Smooth muscle cell (in vitro differentiated cells): ENCODE measurements at regions not wholly inside any gene's neighbourhood (a gene's known extent, or its start where the extent isn't known, plus 50 kb on each side); places are given as distances from the start of the nearest gene placed in this dataset.

ENCODE experiments used
- DNase-seq: peaks from one replicate; lab custom pipeline; 2025; ENCODE audit not compliant: unreplicated experiment; lab: John Stamatoyannopoulos, UW
- H2AFZ ChIP-seq: fragments of 200-600 bp; sonication (generic); 2 replicates; pipeline ENCODE4 v1.6.0; 2016; ENCODE audit warnings: antibody characterized with exemption, low read depth, mild to moderate bottlenecking
- H3F3A ChIP-seq: fragments of 200-600 bp; sonication (generic); 2 replicates; pipeline ENCODE4 v1.6.0; 2017; ENCODE audit warnings: antibody characterized with exemption, low read depth
- H3K27ac ChIP-seq: fragments of 200-600 bp; sonication (generic); 2 replicates; pipeline ENCODE4 v1.5.1; 2016; ENCODE audit warnings: low read depth, mild to moderate bottlenecking
- H3K27me3 ChIP-seq: fragments of 200-600 bp; sonication (generic); 2 replicates; pipeline ENCODE4 v1.6.1; 2016; ENCODE audit warnings: low read depth, mild to moderate bottlenecking
- H3K36me3 ChIP-seq: fragments of 200-600 bp; sonication (generic); 2 replicates; pipeline ENCODE4 v1.5.1; 2016; ENCODE audit warnings: low read depth
- H3K4me1 ChIP-seq: fragments of 200-600 bp; sonication (generic); 2 replicates; pipeline ENCODE4 v1.5.1; 2016; ENCODE audit warnings: low read depth
- H3K4me2 ChIP-seq: fragments of 200-600 bp; sonication (generic); 2 replicates; pipeline ENCODE4 v1.6.0; 2016; ENCODE audit warnings: mild to moderate bottlenecking
- H3K4me3 ChIP-seq: fragments of 200-600 bp; sonication (generic); 2 replicates; pipeline ENCODE4 v1.5.1; 2016; ENCODE audit warnings: mild to moderate bottlenecking
- H3K79me2 ChIP-seq: fragments of 200-600 bp; sonication (generic); 2 replicates; pipeline ENCODE4 v1.6.0; 2016; ENCODE audit warnings: low read depth, mild to moderate bottlenecking
- H3K9ac ChIP-seq: fragments of 200-600 bp; sonication (generic); 2 replicates; pipeline ENCODE4 v1.6.0; 2016; ENCODE audit warnings: low read depth
- H3K9me3 ChIP-seq: fragments of 200-600 bp; sonication (generic); replicated peaks from 2 replicates; pipeline ENCODE4 v1.5.1; 2016; ENCODE audit warnings: low read depth
- H4K20me1 ChIP-seq: fragments of 200-600 bp; sonication (generic); 2 replicates; pipeline ENCODE4 v1.6.0; 2016; ENCODE audit warnings: low read depth
- WGBS: methylation state at CpG from one replicate; pipeline ENCODE4 v1.1.7; 2016; ENCODE audit warnings: low lambda C conversion rate; 5-methylcytosine and 5-hydroxymethylcytosine counted together
- TF ChIP-seq, protein P1 (sequence below): fragments of 200-600 bp; sonication (generic); IDR thresholded peaks from 2 replicates; pipeline ENCODE4 v1.5.1; 2017; ENCODE audit warnings: borderline replicate concordance, mild to moderate bottlenecking, antibody characterized with exemption; ENCODE audit not compliant: insufficient read depth, poor library complexity, severe bottlenecking

DNA sequence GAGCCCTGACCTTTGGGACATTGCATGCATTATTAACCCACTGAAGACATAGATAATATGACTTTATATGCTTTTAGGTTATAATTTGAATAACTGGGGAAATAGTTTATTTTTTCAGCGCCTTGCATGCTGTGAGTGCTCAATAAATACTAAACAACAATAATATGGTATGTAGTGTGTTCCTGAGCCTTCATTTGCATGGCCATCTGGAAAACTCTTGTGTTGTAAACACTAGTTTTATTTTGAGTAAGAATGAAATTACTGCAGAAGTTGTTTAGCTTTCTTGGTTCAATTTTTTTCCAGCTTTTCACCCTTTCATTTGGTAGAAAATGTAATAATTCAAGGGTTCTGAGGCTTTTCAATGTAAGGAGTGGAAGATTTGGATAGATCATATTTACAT, 189.3 kb upstream of the GALNT5 start:
- WGBS, result 87% methylated on average over 1 of the region's 1 CpG
- Histone ChIP-seq H2AFZ (no peak overlapping the region), H3K9me3 (no peaks in the 10 kb centered on the region), H4K20me1 (no peaks in the 10 kb centered on the region), H3K36me3 (no peaks in the 10 kb centered on the region), H3K4me3 (no peak overlapping the region), H3K27ac (no peak overlapping the region), H3K27me3 (no peaks in the 10 kb centered on the region), H3K4me1 (no peaks in the 10 kb centered on the region), H3K9ac (no peak overlapping the region), H3K79me2 (no peaks in the 10 kb centered on the region), H3K4me2 (no peak overlapping the region), H3F3A (no peaks in the 10 kb centered on the region)
- DNase-seq, result no peak
- TF ChIP-seq, protein P1, sequence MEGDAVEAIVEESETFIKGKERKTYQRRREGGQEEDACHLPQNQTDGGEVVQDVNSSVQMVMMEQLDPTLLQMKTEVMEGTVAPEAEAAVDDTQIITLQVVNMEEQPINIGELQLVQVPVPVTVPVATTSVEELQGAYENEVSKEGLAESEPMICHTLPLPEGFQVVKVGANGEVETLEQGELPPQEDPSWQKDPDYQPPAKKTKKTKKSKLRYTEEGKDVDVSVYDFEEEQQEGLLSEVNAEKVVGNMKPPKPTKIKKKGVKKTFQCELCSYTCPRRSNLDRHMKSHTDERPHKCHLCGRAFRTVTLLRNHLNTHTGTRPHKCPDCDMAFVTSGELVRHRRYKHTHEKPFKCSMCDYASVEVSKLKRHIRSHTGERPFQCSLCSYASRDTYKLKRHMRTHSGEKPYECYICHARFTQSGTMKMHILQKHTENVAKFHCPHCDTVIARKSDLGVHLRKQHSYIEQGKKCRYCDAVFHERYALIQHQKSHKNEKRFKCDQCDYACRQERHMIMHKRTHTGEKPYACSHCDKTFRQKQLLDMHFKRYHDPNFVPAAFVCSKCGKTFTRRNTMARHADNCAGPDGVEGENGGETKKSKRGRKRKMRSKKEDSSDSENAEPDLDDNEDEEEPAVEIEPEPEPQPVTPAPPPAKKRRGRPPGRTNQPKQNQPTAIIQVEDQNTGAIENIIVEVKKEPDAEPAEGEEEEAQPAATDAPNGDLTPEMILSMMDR, result no peak

- TF ChIP-seq, protein P1, result no peak
- DNase-seq, result no peak
- no peaks in the 10 kb centered on the region for H3K9me3 ChIP-seq
- H2AFZ ChIP-seq, result no peak overlapping the region
- H3K79me2 ChIP-seq, result no peaks in the 10 kb centered on the region
- 95% methylated on average over 2 of the region's 2 CpGs for WGBS
- H3K9ac ChIP-seq, result no peak overlapping the region
- no peaks in the 10 kb centered on the region for H3F3A ChIP-seq
- no peak overlapping the region for H3K27ac ChIP-seq
- no peaks in the 10 kb centered on the region for H4K20me1 ChIP-seq
- no peak overlapping the region for H3K4me2 ChIP-seq
- no peak overlapping the region for H3K4me3 ChIP-seq
- H3K4me1 ChIP-seq, result no peaks in the 10 kb centered on the region
- no peaks in the 10 kb centered on the region for H3K27me3 ChIP-seq
- no peaks in the 10 kb centered on the region for H3K36me3 ChIP-seq
Observed at GRCh38 chr2:157075924-157076323, 181.6 kb upstream of the GALNT5 start.

- Histone ChIP-seq H3K4me2 (no peak overlapping the region), H3K9me3 (no peaks in the 10 kb centered on the region), H3K27me3 (no peaks in the 10 kb centered on the region), H4K20me1 (no peaks in the 10 kb centered on the region), H3K36me3 (no peaks in the 10 kb centered on the region), H3K79me2 (no peaks in the 10 kb centered on the region), H3K4me3 (no peak overlapping the region), H3K9ac (no peak overlapping the region), H3K27ac (no peak overlapping the region), H2AFZ (no peak overlapping the region), H3K4me1 (no peaks in the 10 kb centered on the region), H3F3A (no peaks in the 10 kb centered on the region)
- TF ChIP-seq, protein P1, result no peak
- no peak for DNase-seq
- WGBS, result 92% methylated on average over 3 of the region's 3 CpGs
Observed at GRCh38 chr2:157076526-157077161, 180.9 kb upstream of the GALNT5 start.

DNA sequence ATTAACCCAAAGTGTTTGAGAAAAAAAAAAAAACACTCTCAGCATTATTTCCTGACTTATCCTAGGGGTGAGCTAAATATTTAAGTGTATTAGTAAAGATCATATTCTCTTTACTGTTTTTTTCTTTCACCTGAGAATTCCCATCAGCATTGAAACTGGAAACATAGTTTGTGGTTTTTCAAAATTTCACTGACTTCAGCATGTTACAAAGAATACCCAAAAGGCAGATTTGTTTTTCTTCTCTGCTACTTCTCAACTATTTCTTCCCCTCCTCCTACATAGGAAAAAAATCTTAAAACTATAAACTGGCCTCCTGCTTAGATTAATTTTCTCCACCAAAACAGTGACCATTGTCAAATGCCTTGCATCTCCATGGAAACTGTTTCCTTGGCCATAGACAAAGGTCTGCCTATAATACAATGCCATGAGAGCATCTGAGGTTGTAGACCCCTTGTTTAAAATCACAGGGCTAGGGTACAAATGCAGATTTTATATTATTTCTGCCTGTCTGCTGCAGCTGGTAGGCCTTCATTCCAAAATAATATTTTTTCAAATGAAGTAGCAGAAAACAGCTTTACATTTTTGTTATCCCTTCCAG, 179.7 kb upstream of the GALNT5 start:
- DNase-seq, result no peak
- no peak overlapping the region for H3K4me3 ChIP-seq
- H3K9me3 ChIP-seq, result no peaks in the 10 kb centered on the region
- H3K36me3 ChIP-seq, result no peaks in the 10 kb centered on the region
- H3K79me2 ChIP-seq, result no peaks in the 10 kb centered on the region
- no peak overlapping the region for H2AFZ ChIP-seq
- no peaks in the 10 kb centered on the region for H3F3A ChIP-seq
- no peak overlapping the region for H3K27ac ChIP-seq
- H3K4me2 ChIP-seq, result no peak overlapping the region
- H3K4me1 ChIP-seq, result no peaks in the 10 kb centered on the region
- no peaks in the 10 kb centered on the region for H4K20me1 ChIP-seq
- no peaks in the 10 kb centered on the region for H3K27me3 ChIP-seq
- TF ChIP-seq, protein P1, result no peak
- H3K9ac ChIP-seq, result no peak overlapping the region
